Ureter (tissue), 1 donor: ENCODE measurements at regions not wholly inside any gene's neighbourhood (a gene's known extent, or its start where the extent isn't known, plus 50 kb on each side); places are given as distances from the start of the nearest gene placed in this dataset.
A peak's percentile ranks its signal among the peaks of the same experiment; 100 is the strongest.
"Not testable (repeated sequence)": the region's sequence is repeated elsewhere in the genome, so short reads cannot be mapped to it uniquely, and the experiment has no call there.

Source experiments
- DNase-seq: peaks from one replicate; pipeline ENCODE4 v3.0.0-alpha.2; 2020; ENCODE audit warnings: low spot score
- donor health status: DM: yes; HTN: yes; CAD: no.

DNA sequence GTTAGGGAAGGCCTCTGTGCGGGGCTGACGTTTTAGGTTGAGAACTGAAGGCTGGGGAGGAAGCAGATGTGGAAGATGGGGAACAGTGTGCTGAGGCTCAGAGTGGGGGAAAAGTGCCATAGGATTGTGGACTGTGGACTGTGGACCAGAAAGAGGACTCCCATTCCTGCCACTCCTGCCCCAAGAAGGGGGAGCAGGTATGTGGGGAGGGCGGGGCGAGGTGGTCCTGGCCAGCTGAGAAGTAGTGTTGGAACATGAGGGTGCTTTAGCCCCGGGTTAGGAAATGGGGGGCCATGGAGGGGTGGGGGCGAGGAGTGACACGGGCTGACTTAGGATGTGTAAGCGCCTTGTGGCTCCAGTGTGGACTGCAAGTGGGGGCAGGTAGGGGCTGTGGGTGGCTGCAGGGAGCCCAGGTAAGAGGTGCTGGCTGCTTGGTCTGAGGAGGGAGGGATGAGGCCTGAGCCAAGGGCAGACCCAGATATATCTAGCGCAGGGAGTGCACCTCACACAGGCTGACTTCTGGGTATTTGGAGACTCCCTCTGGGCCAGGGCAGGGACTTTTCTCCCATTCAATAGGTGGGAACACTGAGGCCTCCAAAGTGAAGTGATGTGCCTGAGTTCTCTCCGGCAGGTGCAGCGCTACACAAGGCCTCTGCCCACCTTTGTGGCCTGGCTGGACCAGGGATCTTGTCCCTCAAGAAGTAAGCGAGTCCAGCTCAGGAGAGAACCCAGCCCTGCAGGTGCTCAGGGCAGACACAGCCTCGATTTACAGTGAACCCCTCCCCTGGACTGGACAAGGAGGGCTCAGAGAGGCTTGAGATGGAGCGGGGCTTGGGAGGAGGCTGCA is 76.6 kb upstream of the TOX2 start:
- DNase-seq: peak; percentile 38

GRCh38 chr20:43836790-43837189 is 77.9 kb upstream of the TOX2 start:
- DNase-seq: no peak

DNA sequence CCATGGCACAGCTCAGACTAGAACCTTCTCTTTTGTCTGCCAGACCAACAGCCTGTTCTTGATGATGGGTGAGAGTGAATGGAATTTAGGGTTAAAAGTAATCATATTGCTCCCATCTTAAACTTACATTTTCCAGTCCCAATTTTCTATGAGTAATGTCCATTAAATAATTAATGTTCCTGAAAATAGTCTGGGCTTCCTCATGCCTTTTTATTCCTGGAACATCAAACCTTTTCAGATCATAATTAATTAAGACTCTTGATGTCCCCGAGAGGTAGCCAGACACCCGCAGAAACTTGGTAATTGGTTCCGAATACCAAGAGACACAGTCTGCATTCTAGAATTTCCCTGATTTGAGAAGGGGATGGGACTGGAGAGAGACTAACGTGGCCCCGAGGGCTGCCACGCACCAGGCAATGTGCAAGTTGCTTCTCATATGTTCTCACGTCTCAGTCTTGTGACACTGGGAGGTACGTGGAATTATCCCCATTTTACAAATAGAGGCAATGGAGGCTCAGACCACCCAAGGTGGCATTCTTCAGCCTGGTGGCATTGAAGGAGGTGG is 78.6 kb upstream of the TOX2 start:
- DNase-seq: no peak

GRCh38 chr20:43833511-43834395 is 80.9 kb upstream of the TOX2 start:
- DNase-seq: no peak

- DNase-seq: no peak
Measured at GRCh38 chr20:43832961-43833360, 81.7 kb upstream of the TOX2 start.

DNA sequence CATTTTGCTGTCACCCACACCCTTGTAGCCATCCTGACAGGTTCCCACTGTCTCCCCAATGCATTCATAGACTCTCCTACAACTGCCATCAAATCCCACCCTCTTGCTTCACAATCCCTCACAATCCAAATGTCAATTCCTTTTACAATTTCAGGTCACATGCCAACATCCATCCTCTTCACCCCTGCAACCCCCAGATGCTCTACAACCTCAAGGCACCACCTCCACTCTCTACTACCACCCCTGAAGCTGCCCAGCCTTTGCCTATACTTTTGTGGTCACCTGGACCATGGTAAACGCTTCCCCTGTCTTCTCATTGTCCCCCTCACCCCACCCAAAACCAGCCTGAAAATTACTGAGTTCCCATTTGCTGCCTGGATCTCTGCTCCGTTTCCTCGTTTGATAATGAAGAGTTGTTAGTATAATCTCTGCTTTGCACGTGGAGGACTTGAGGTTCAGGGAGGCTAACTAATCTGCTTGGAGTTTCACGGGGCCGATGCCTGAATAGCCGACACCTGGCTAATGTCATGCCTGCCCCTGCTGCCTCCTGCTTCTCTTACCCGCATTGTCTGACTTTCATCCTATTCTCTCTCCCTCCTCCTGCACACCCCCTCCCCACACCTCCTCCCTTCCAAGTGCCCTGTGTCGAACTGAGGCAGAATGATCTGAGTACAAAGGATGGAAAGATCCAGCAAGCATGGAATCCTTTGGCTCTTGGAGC is 82.4 kb upstream of the TOX2 start:
- DNase-seq: no peak

GRCh38 chr20:43831481-43832065 is 83.1 kb upstream of the TOX2 start:
- DNase-seq: no peak

- no peak for DNase-seq
Measured at GRCh38 chr20:43830883-43831282, 83.8 kb upstream of the TOX2 start.

DNA sequence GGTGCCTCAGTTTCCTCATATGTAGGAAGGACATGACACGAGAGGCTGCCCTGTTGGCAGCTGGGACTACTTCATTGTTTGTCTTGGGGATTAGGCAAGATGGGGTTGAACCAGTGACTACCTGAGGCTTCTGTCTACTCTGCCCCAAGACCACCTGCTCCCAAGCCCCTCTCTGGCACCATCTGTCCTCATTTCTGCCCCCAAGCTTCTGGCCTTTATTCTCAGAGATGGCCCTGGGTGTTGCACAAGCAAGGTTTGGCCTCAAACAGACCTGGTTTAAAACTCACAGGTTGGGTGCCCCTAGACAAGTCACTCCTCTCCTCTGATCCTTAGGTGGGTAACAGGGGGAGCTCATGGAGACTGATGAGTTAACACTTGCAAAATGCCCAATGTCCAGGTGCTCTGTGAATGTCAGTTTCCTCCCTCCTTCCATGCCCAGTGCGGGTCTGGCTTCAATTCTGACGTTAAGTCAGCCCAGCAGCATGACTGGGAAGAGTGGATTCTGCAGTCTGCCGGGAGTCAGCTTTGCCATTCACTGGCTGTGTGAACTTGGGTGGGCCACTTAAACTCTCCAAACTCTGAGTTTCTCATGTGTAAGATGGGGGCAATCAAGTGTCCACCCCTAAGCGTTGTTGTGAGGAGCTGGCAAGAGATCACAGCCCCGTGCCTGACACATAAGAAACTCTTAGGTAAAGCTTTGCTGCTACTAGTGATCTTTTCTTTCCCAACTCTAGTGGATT is 84.5 kb upstream of the TOX2 start:
- DNase-seq: no peak

DNA sequence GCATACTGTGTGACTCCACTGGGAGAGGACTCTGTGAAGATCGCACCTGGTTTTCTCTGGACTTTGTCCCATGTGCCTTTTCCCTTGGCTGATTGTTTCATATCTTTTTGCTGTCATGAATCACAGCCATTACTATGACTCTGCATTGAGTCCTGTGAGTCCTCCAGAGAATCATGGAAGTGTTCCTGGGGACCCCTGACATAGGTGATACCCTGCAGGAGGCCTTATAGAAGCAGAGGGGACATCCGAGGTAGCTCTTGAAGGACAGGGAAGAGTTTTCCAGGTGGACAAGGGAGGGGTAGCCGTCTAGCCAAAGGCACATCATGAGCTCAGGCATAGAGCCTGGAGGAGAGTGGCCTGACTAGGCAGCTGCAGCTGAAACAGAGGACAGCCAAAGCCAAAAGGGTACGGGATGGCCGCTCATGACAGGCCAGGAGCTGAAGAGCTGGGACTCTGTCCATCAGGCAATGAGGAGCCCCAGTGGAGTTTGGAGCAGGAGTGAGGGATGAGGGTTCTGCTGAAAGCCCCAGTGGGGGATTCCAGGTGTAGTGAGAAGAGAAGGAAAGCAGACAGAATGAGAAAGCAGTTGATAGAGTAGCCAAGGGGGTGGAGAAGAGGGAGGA is 86.6 kb upstream of the TOX2 start:
- no peak for DNase-seq

DNA sequence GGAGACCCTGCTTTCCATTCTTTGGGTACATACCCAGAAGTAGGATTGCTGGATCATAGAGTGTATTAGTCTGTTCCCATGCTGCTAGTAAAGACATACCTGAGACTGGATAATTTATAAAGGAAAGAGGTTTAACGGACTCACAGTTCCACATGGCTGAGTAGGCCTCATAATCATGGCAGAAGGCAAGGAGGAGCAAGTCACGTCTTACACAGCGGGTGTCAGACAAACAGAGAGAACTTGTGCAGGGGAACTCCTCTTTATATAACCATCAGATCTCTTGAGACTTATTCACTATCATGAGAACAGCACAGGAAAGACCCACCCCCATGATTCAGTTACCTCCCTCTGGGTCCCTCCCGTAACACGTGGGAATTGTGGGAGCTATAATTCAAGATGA is 87.7 kb upstream of the TOX2 start:
- not testable (repeated sequence) for DNase-seq

DNA sequence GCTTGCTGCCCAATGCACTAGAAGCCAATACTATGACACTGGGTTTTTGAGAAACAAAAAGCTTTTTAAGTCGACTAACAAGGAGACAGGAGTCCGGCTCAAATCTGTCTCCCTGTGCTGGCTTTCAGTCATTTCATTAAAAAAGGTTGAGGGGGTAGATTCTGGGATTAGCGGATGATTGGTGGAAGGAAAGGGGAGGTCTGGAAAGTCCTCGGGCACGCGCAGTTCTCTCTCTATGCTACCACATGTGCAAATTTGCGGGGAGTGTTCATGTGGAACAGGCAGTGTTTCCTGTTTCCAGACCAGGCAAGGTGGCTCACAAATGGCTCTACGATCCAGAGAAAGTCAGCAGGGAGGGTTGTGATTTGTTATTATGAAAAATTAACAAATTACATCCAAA is 89.1 kb upstream of the TOX2 start:
- DNase-seq: no peak

- no peak for DNase-seq
Measured at GRCh38 chr20:43825051-43825402, 89.6 kb upstream of the TOX2 start.

DNA sequence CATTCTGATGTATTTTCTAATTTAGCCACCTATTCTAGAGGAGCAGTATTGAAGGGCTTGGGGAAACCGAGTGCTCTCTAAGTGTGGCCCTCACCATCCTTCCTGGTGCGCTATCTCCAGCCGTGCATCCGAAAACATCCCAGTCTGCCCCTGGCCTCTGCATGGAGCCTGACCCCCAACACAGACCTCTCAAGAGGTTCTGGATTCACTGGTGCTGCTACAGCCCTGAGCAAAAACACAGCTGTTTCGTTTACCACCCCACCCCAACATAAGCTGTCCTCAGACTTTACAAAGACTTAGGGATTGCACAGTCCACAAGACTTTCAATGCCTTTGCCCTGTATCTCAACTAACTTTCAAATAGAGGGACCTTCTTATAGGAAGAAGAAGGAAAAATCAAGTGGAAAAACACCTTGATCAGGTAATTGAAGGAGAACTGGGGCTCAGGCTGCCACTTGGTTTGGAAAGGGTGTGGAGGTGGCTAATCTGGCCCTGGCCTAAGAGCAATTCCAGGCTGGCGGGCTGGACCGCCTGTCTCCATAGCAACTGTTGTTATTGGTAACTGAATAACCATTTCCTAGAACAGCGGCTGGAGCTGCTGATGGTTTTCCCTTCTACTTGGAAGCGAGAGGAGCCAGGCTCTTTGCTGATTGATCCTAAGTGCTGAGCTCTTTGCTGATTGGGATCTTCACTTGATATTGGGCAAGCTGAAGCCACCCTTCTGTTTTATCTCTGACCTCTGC is 90.2 kb upstream of the TOX2 start:
- DNase-seq: no peak

DNA sequence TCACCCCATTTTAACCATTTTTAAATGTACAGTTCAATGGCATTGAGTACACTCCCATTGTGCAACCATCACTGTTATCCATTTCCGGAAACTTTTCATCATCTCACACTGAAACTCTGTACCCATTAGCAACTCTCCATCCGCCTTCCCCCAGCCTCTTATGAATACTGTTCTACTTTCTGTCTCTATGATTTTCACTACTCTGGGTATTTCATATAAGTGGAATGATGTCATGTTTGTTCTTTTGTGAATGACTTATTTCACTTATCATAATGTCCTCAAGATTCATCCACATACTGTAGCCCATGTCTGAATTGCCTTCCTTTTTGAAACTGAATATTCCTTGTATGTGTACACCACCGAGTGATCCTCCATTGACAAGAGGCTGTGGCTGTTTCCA is 92.9 kb upstream of the TOX2 start:
- DNase-seq: no peak

DNA sequence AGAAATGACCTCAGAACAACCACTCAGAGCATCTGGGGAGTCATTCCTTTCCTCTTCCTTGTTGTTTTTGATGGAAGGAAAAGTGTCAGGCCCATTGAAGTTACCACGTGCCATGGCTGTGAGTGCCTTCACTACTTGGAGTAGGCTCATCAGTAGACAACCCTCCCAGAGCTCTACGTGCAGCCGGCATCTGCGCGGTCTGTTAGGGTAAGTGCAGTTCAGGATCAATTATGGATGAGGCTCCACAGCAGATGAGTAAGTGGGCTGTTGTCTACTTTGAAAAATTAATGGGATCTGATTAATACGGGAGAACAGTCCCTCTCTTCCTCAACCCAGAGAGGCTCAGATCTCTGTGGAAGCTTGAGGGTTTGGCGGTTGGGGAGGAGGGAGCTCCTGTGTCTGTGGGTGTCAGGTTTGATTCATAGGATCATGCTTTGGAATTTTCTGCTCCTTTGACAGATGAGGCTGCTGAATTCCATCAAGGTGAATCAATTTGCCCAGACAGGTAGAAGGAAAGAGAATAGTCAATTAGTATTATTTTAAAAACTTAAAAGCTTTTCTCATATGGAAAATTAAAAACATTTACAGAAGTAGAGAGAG is 93.8 kb upstream of the TOX2 start:
- DNase-seq: no peak

DNA sequence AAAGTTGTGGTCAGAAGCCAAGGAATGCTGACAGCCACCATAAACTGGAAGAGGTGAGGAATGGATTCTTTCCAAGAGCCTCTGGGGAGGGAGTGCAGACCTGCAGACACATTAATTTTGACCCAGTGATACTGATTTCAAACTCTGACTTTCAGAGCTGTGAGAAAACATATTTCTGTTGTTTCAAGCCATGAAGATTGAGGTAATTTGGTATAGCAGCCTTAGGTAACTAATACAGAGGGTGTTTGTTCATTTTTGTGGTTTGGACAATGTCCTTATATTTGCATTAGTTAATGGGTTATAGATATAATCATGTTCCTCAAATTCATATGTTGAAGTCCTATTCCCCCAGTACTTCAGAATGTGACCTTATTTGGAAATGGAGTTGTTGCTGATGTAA is 85.4 kb upstream of the GTSF1L start:
- no peak for DNase-seq

- no peak for DNase-seq
Measured at GRCh38 chr20:43809206-43809819, 82.5 kb upstream of the GTSF1L start.

DNA sequence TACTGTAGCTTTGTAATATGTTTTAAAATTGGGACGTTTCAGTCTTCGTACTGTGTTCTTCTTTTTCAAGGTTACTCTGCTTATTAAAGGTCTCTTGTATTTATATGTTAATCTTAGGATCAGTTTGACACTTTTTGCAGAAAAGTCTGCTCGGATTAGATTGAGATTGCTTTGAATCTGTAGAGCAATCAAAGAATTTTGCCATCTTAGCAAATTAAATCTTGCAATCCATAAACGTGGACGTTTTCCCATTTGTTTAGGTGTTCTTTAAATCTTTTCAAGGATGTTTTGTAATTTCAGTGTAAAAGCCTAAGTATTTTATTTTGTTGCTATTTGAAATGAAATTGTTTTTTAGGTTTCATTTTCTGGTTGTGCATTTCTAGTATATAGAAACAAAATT is 78.0 kb upstream of the GTSF1L start:
- DNase-seq: no peak
